ENCODE measurements at regions not wholly inside any gene's neighbourhood (a gene's known extent, or its start where the extent isn't known, plus 50 kb on each side); places are given as distances from the start of the nearest gene placed in this dataset.

GRCh38 chr15:27702581-27702980 is 396.5 kb downstream of the OCA2 start:
- DNase-seq (ENCODE audit: low spot score) = no peak

GRCh38 chr15:27701956-27702355 is 397.2 kb downstream of the OCA2 start:
- no peak for DNase-seq (ENCODE audit: low spot score)

- no peak for DNase-seq (ENCODE audit: low spot score)
Measured at GRCh38 chr15:27701014-27701413, 398.1 kb downstream of the OCA2 start.

GRCh38 chr15:27699699-27700098 is 399.4 kb downstream of the OCA2 start:
- DNase-seq (ENCODE audit: low spot score) = no peak

- no peak for DNase-seq (ENCODE audit: low spot score)
Measured at GRCh38 chr15:27696530-27696929, 402.6 kb downstream of the OCA2 start.

- DNase-seq (ENCODE audit: low spot score) = no peak
Measured at GRCh38 chr15:27695726-27696125, 403.4 kb downstream of the OCA2 start.

- DNase-seq (ENCODE audit: low spot score) = no peak
Measured at GRCh38 chr15:27694506-27695087, 404.5 kb downstream of the OCA2 start.

GRCh38 chr15:27693280-27693679 is 405.8 kb downstream of the OCA2 start:
- peak; percentile 9 for DNase-seq (ENCODE audit: low spot score)

GRCh38 chr15:27692438-27692837 is 406.7 kb downstream of the OCA2 start:
- DNase-seq (ENCODE audit: low spot score) = peak; percentile 12

- DNase-seq (ENCODE audit: low spot score) = peak; percentile 31
Measured at GRCh38 chr15:27690290-27690689, 408.8 kb downstream of the OCA2 start.

GRCh38 chr15:27686971-27687370 is 412.1 kb downstream of the OCA2 start:
- peak; percentile 15 for DNase-seq (ENCODE audit: low spot score)

GRCh38 chr15:27686369-27686768 is 412.7 kb downstream of the OCA2 start:
- DNase-seq (ENCODE audit: low spot score) = no peak

GRCh38 chr15:27685644-27686043 is 413.5 kb downstream of the OCA2 start:
- peak; percentile 17 for DNase-seq (ENCODE audit: low spot score)

GRCh38 chr15:27683121-27683520 is 416.0 kb downstream of the OCA2 start:
- peak; percentile 2 for DNase-seq (ENCODE audit: low spot score)

GRCh38 chr15:27681038-27681437 is 418.1 kb downstream of the OCA2 start:
- DNase-seq (ENCODE audit: low spot score) = peak; percentile 58

- peak; percentile 62 for DNase-seq (ENCODE audit: low spot score)
Measured at GRCh38 chr15:27679731-27680471, 419.2 kb downstream of the OCA2 start.

- peak; percentile 41 for DNase-seq (ENCODE audit: low spot score)
Measured at GRCh38 chr15:27679203-27679602, 419.9 kb downstream of the OCA2 start.

- peak; percentile 48 for DNase-seq (ENCODE audit: low spot score)
Measured at GRCh38 chr15:27677951-27678350, 421.2 kb downstream of the OCA2 start.

- DNase-seq (ENCODE audit: low spot score) = peak; percentile 47
Measured at GRCh38 chr15:27676647-27677046, 422.5 kb downstream of the OCA2 start.

GRCh38 chr15:27675571-27675970 is 423.5 kb downstream of the OCA2 start:
- peak; percentile 17 for DNase-seq (ENCODE audit: low spot score)

- peak; percentile 38 for DNase-seq (ENCODE audit: low spot score)
Measured at GRCh38 chr15:27674826-27675225, 424.3 kb downstream of the OCA2 start.

- DNase-seq (ENCODE audit: low spot score) = peak; percentile 44
Measured at GRCh38 chr15:27673766-27674445, 425.2 kb downstream of the OCA2 start.

- DNase-seq (ENCODE audit: low spot score) = peak; percentile 20
Measured at GRCh38 chr15:27672537-27672936, 426.6 kb downstream of the OCA2 start.
